Fibroblast of the aortic adventitia (primary cell): ENCODE measurements at regions not wholly inside any gene's neighbourhood (a gene's known extent, or its start where the extent isn't known, plus 50 kb on each side); places are given as distances from the start of the nearest gene placed in this dataset.
"Not testable (repeated sequence)": the region's sequence is repeated elsewhere in the genome, so short reads cannot be mapped to it uniquely, and the experiment has no call there.

Experiments used
- DNase-seq: peaks from one replicate; pipeline ENCODE4 v3.0.0-alpha.2; 2010; ENCODE audit warnings: low read depth
- H3K4me3 ChIP-seq: 2 replicates; pipeline ENCODE4 v1.5.1; 2011; ENCODE audit warnings: low read depth, mild to moderate bottlenecking, control low read depth, low read length, moderate library complexity
- TF ChIP-seq, protein P1 (sequence below): IDR thresholded peaks from 2 replicates; pipeline ENCODE4 v1.5.1; 2011; ENCODE audit warnings: mild to moderate bottlenecking, low read length, control low read depth, inconsistent platforms; ENCODE audit not compliant: insufficient read depth

DNA sequence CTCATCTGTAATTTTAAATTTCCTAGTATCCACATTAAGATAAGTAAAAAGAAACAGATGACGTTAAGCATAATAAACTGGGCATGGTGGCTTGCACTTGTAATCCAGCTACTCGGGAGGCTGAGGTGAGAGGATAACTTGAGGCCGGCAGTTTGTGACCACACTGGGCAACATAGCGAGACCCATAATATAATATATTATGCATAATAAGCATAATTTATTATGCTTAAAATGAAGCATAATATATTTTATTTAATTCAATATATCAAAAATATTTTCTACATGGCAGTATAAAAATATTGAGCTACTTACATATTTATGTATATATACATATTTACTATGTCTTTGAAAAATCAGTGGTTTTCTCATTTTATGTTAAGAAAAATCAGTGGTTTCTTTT lies 128.3 kb downstream of the GOSR1 start:
- no peak for DNase-seq
- H3K4me3 ChIP-seq, result no peak overlapping the region
- TF ChIP-seq, protein P1, sequence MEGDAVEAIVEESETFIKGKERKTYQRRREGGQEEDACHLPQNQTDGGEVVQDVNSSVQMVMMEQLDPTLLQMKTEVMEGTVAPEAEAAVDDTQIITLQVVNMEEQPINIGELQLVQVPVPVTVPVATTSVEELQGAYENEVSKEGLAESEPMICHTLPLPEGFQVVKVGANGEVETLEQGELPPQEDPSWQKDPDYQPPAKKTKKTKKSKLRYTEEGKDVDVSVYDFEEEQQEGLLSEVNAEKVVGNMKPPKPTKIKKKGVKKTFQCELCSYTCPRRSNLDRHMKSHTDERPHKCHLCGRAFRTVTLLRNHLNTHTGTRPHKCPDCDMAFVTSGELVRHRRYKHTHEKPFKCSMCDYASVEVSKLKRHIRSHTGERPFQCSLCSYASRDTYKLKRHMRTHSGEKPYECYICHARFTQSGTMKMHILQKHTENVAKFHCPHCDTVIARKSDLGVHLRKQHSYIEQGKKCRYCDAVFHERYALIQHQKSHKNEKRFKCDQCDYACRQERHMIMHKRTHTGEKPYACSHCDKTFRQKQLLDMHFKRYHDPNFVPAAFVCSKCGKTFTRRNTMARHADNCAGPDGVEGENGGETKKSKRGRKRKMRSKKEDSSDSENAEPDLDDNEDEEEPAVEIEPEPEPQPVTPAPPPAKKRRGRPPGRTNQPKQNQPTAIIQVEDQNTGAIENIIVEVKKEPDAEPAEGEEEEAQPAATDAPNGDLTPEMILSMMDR, result no peak

DNA sequence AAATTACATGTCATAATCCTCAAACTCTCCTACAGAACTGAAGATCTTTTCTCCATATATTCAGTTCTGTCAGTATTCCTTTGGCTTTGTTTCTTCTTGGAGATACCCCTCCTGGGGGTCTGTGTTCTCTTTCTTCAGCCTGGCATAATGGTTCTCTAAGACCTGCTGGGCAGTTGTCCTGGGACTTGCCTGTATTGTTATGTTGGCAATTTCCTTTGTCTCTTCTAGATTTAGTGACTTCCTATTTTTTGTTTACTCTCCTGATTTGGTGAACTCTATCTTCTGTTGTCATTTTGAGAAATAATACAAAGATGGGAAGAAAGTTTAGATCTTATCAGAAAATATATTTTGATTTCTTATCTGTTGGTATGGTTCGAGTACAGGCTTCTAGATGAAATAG lies 127.8 kb downstream of the GOSR1 start:
- no peak for DNase-seq
- TF ChIP-seq, protein P1, result no peak
- no peak overlapping the region for H3K4me3 ChIP-seq

- DNase-seq, result not testable (repeated sequence)
- peak overlapping the region; percentile 58 for H3K4me3 ChIP-seq
Measured at GRCh38 chr17:30602396-30602795, 125.2 kb downstream of the GOSR1 start.

DNA sequence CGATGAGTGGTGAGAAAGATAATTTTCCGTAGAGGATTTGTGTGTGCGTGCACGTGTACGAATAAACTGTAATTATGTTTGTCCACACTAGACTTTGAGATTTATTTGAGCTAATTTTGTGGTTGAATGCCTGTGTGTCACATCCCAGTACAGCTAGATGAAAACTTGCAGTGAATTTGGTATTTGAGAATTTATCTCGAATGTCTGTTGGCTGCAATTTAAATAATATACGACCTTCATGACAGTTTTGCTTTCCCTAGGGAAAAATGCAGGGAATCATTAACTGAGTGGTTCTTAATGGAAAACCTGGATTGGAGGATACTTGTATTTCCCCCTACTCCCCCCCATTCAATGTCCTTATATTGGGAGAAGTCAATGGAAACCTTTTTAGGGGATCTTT lies 124.8 kb downstream of the GOSR1 start:
- not testable (repeated sequence) for DNase-seq
- peak overlapping the region; percentile 58 for H3K4me3 ChIP-seq

DNA sequence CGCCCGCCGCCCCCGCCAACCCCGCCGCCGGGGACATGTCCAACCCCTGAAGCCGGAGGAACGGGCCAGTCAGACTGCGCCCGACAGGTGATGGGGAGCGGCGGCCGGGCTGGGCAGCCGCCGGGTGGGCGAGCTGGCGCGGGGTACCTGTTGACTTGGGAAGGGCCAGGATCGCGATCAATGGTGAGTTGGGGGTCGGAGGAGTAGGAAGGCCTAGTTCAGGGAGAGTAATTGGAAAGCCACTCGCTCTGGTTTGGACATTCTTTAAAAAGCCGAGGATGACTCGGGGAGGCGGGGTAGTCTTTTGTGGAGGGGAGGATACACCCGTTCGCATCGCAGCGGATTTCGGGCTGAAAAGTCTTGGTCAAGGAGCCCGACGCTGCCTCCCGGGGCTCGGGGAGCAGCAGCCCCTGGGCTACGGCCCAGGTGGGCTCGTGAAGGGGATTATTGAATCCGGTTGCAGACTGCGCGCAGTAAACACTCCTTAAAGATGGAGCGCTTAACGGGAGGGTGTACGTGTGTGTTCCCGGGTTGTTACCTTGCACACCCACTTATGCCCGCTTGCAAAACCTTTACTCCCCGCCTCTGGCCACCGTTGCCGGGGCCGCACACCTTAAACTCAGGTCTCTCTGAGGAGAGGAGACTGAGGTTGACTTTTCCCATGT lies 123.8 kb downstream of the GOSR1 start:
- peak; percentile 30 for DNase-seq
- TF ChIP-seq, protein P1, result no peak
- H3K4me3 ChIP-seq, result peak overlapping the region; percentile 81

- DNase-seq, result peak; percentile 72
- TF ChIP-seq, protein P1, result peak; percentile 82
Measured at GRCh38 chr17:30600060-30600829, 123.0 kb downstream of the GOSR1 start.

DNA sequence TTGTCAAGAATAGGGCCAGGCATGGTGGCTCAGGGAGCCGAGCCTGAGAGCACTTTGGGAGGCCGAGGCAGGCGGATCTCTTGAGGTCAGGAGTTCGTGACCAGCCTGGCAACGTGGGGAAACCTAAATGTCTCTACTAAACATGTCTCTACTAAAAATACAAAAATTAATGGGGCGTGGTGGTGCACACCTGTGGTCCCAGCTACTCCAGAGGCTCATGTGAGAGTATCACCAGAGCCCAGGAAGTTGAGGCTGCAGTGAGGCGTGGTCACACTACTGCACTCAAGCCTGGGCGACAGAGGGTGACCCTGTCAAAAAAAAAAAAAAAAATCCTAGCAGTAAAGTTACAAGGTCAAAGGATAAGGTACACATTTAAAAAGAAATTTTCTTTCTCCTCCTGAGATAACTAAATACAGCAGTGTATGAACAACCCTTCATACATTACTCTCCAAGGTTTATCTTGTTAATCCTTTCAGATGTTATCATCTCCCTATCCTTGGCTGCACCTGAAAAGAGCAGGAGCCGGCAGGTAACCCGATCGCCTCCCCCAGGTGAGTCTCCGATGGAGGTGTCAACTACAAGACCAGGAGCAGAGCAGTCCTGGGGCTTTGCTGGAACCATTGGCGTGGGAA lies 122.3 kb downstream of the GOSR1 start:
- H3K4me3 ChIP-seq, result peak overlapping the region; percentile 81
- TF ChIP-seq, protein P1, result no peak
- no peak for DNase-seq

More at GRCh38 chr17:30600060-30600829, 123.0 kb downstream of the GOSR1 start:
- H3K4me3 ChIP-seq, result peak overlapping the region; percentile 81
